CD4-positive, alpha-beta memory T cell (primary cell): ENCODE measurements at regions not wholly inside any gene's neighbourhood (a gene's known extent, or its start where the extent isn't known, plus 50 kb on each side); places are given as distances from the start of the nearest gene placed in this dataset.

Experiments used
- CTCF ChIA-PET: fragments of 350-600 bp; sonication (Branson Sonifier 250); formaldehyde crosslinking; loops from one replicate; lab custom pipeline; 2021; ENCODE audit warnings: inconsistent platforms; ENCODE audit not compliant: partially characterized antibody; lab: Charles Lee
- POLR2A ChIA-PET: fragments of 350-600 bp; sonication (Branson Sonifier 250); formaldehyde crosslinking; loops from one replicate; lab custom pipeline; 2021; ENCODE audit not compliant: partially characterized antibody; lab: Charles Lee
- DNase-seq, 5 donors: peaks; one replicate each; pipeline versions ENCODE4 v3.0.0 to v3.0.0-alpha.2; 2020 to 2022; ENCODE audit warnings: mixed read lengths in 1 of 5
- H3K27ac ChIP-seq: one replicate; pipeline ENCODE4 v1.7.0; 2013; ENCODE audit warnings: low read depth, low read length
- H3K27me3 ChIP-seq: 2 replicates; pipeline ENCODE4 v1.7.0; 2013; ENCODE audit warnings: mild to moderate bottlenecking, low read length, moderate library complexity; ENCODE audit not compliant: insufficient read depth
- H3K36me3 ChIP-seq: 2 replicates; pipeline ENCODE4 v1.7.0; 2013; ENCODE audit warnings: mild to moderate bottlenecking, low read length, moderate library complexity; ENCODE audit not compliant: insufficient read depth
- H3K4me1 ChIP-seq: 2 replicates; pipeline ENCODE4 v1.7.0; 2013; ENCODE audit warnings: mild to moderate bottlenecking, low read length, moderate library complexity; ENCODE audit not compliant: insufficient read depth
- H3K4me3 ChIP-seq, 2 donors: one replicate each; pipeline ENCODE4 v1.7.0; 2013; ENCODE audit warnings: low read length in 2 of 2, mild to moderate bottlenecking in 1 of 2
- H3K9me3 ChIP-seq, 2 donors: one replicate each; pipeline ENCODE4 v1.7.0; 2013; ENCODE audit warnings: low read length in 2 of 2, control low read depth in 1 of 2; ENCODE audit not compliant: control insufficient read depth in 1 of 2
- H3K27ac Mint-ChIP-seq, 7 donors: one replicate each; pipeline ENCODE4 v1.8.0; 2020 to 2021; ENCODE audit warnings: mixed read lengths in 7 of 7, mild to moderate bottlenecking in 6 of 7, inconsistent platforms in 3 of 7, moderate library complexity in 3 of 7
- H3K27me3 Mint-ChIP-seq, 2 donors: one replicate each; pipeline ENCODE4 v1.8.0; 2020 to 2021; ENCODE audit warnings: mixed read lengths in 2 of 2
- H3K36me3 Mint-ChIP-seq, 2 donors: one replicate each; pipeline ENCODE4 v1.8.0; 2020 to 2021; ENCODE audit warnings: mixed read lengths in 2 of 2, inconsistent platforms in 1 of 2, mild to moderate bottlenecking in 1 of 2
- H3K4me1 Mint-ChIP-seq, 4 donors: one replicate each; pipeline ENCODE4 v1.8.0; 2020 to 2021; ENCODE audit warnings: mixed read lengths in 4 of 4, mild to moderate bottlenecking in 1 of 4
- H3K4me3 Mint-ChIP-seq, 8 donors: one replicate each; pipeline ENCODE4 v1.8.0; 2020 to 2021; ENCODE audit warnings: mixed read lengths in 8 of 8, mild to moderate bottlenecking in 7 of 8, moderate library complexity in 6 of 8, inconsistent platforms in 3 of 8
- H3K9me3 Mint-ChIP-seq, 8 donors: one replicate each; pipeline ENCODE4 v1.8.0; 2020 to 2021; ENCODE audit warnings: mixed read lengths in 8 of 8, mild to moderate bottlenecking in 5 of 8, inconsistent platforms in 3 of 8, moderate library complexity in 1 of 8
- intact Hi-C: fragments of 100-400 bp; cut with micrococcal nuclease; formaldehyde crosslinking; loops from one replicate; pipeline ENCODE4 v1.15.1; 2023

GRCh38 chr9:19938990-19939733 lies 150.3 kb upstream of the SLC24A2 start:
- no peaks in the 10 kb centered on the region for H3K9me3 Mint-ChIP-seq
- no peaks in the 10 kb centered on the region for H3K9me3 ChIP-seq
- ChIA-PET POLR2A (no interaction called here), CTCF (interaction anchor here (1.7 kb wide), 1 partner anchor 12 kb away, joined by 5 read pairs; no protein-coding TSS in a partner anchor)
- H3K27ac Mint-ChIP-seq, result peak overlapping the region in 1 of 7 donors; percentile 20
- intact Hi-C loops, result no loop called here
- no peak overlapping the region for H3K27ac ChIP-seq
- H3K36me3 Mint-ChIP-seq, result no peaks in the 10 kb centered on the region
- H3K4me1 ChIP-seq, result no peaks in the 10 kb centered on the region
- H3K27me3 ChIP-seq, result no peaks in the 10 kb centered on the region
- H3K4me3 ChIP-seq, result no peak overlapping the region
- no peak for DNase-seq
- peaks cover 0 to 1% of the 10 kb centered on the region in 2 donors for H3K27me3 Mint-ChIP-seq
- H3K36me3 ChIP-seq, result no peaks in the 10 kb centered on the region
- peaks cover 0 to 6% (median 4%) of the 10 kb centered on the region in 4 donors for H3K4me1 Mint-ChIP-seq
- no peak overlapping the region for H3K4me3 Mint-ChIP-seq

GRCh38 chr9:19937121-19937520 lies 148.3 kb upstream of the SLC24A2 start:
- DNase-seq, result no peak
- POLR2A ChIA-PET, result no interaction called here

GRCh38 chr9:19936598-19936997 lies 147.8 kb upstream of the SLC24A2 start:
- Mint-ChIP-seq H3K36me3 (no peaks in the 10 kb centered on the region), H3K9me3 (no peaks in the 10 kb centered on the region), H3K4me1 (peaks cover 1 to 12% (median 5%) of the 10 kb centered on the region in 4 donors), H3K4me3 (no peak overlapping the region), H3K27ac (no peak overlapping the region), H3K27me3 (peaks cover 3 to 10% of the 10 kb centered on the region in 2 donors)
- Histone ChIP-seq H3K4me3 (no peak overlapping the region), H3K27me3 (no peaks in the 10 kb centered on the region), H3K4me1 (no peaks in the 10 kb centered on the region), H3K27ac (no peak overlapping the region), H3K9me3 (no peaks in the 10 kb centered on the region), H3K36me3 (no peaks in the 10 kb centered on the region)
- intact Hi-C loops, result no loop called here
- ChIA-PET CTCF (interaction anchor here (1.1 to 1.6 kb wide), 2 partner anchors 10 kb away, joined by 3 to 9 read pairs; no protein-coding TSS in a partner anchor), POLR2A (no interaction called here)
- DNase-seq, result no peak

More at GRCh38 chr9:19937121-19937520, 148.3 kb upstream of the SLC24A2 start:
- no peaks in the 10 kb centered on the region for H3K9me3 ChIP-seq
- no peak overlapping the region for H3K4me3 Mint-ChIP-seq
- intact Hi-C loops, result no loop called here
- no peaks in the 10 kb centered on the region for H3K4me1 ChIP-seq
- H3K36me3 Mint-ChIP-seq, result no peaks in the 10 kb centered on the region
- no peaks in the 10 kb centered on the region for H3K27me3 ChIP-seq
- H3K4me1 Mint-ChIP-seq, result peaks cover 1 to 12% (median 5%) of the 10 kb centered on the region in 4 donors
- no peak overlapping the region for H3K4me3 ChIP-seq
- H3K9me3 Mint-ChIP-seq, result no peaks in the 10 kb centered on the region
- no peak overlapping the region for H3K27ac Mint-ChIP-seq
- peaks cover 3 to 10% of the 10 kb centered on the region in 2 donors for H3K27me3 Mint-ChIP-seq
- H3K27ac ChIP-seq, result no peak overlapping the region
- CTCF ChIA-PET, result interaction anchor here (1.1 to 1.6 kb wide), 2 partner anchors 10 to 11 kb away, joined by 3 to 9 read pairs; no protein-coding TSS in a partner anchor
- H3K36me3 ChIP-seq, result no peaks in the 10 kb centered on the region

GRCh38 chr9:19935422-19935821 lies 146.6 kb upstream of the SLC24A2 start:
- no peaks in the 10 kb centered on the region for H3K36me3 ChIP-seq
- Mint-ChIP-seq H3K4me1 (peaks cover 1 to 12% (median 5%) of the 10 kb centered on the region in 4 donors), H3K36me3 (no peaks in the 10 kb centered on the region), H3K27ac (no peak overlapping the region), H3K27me3 (peaks cover 3 to 10% of the 10 kb centered on the region in 2 donors), H3K4me3 (peak overlapping the region in 1 of 8 donors; percentile 35), H3K9me3 (no peaks in the 10 kb centered on the region)
- no peaks in the 10 kb centered on the region for H3K27me3 ChIP-seq
- DNase-seq, result no peak
- intact Hi-C loops, result no loop called here
- H3K9me3 ChIP-seq, result no peaks in the 10 kb centered on the region
- no peak overlapping the region for H3K4me3 ChIP-seq
- ChIA-PET CTCF (interaction anchor here (0.8 kb wide), 1 partner anchor 18 kb away, joined by 3 read pairs; no protein-coding TSS in a partner anchor), POLR2A (no interaction called here)
- no peak overlapping the region for H3K27ac ChIP-seq
- H3K4me1 ChIP-seq, result no peaks in the 10 kb centered on the region

GRCh38 chr9:19934301-19934871 lies 145.5 kb upstream of the SLC24A2 start:
- H3K27ac ChIP-seq, result no peak overlapping the region
- DNase-seq, result no peak
- Mint-ChIP-seq H3K9me3 (no peaks in the 10 kb centered on the region), H3K27me3 (peaks cover 3 to 10% of the 10 kb centered on the region in 2 donors), H3K4me3 (peak overlapping the region; percentile 53 to 77 (median 64)), H3K4me1 (peaks cover 1 to 12% (median 5%) of the 10 kb centered on the region in 4 donors), H3K36me3 (no peaks in the 10 kb centered on the region), H3K27ac (no peak overlapping the region)
- no peaks in the 10 kb centered on the region for H3K36me3 ChIP-seq
- ChIA-PET CTCF (no interaction called here), POLR2A (no interaction called here)
- intact Hi-C loops, result no loop called here
- no peaks in the 10 kb centered on the region for H3K4me1 ChIP-seq
- H3K9me3 ChIP-seq, result no peaks in the 10 kb centered on the region
- H3K4me3 ChIP-seq, result no peak overlapping the region
- H3K27me3 ChIP-seq, result no peaks in the 10 kb centered on the region

- H3K27me3 ChIP-seq, result no peaks in the 10 kb centered on the region
- CTCF ChIA-PET, result interaction anchor here (1.8 kb wide), 1 partner anchor 1010 kb away, joined by 8 read pairs; no protein-coding TSS in a partner anchor
- peaks cover 3 to 13% of the 10 kb centered on the region in 2 donors for H3K27me3 Mint-ChIP-seq
- no peaks in the 10 kb centered on the region for H3K36me3 Mint-ChIP-seq
- DNase-seq, result no peak
- H3K27ac ChIP-seq, result no peak overlapping the region
- no peak overlapping the region for H3K4me3 Mint-ChIP-seq
- H3K4me1 ChIP-seq, result peaks cover 2% of the 10 kb centered on the region
- intact Hi-C loops, result no loop called here
- H3K9me3 ChIP-seq, result no peaks in the 10 kb centered on the region
- H3K36me3 ChIP-seq, result no peaks in the 10 kb centered on the region
- POLR2A ChIA-PET, result no interaction called here
- H3K9me3 Mint-ChIP-seq, result no peaks in the 10 kb centered on the region
- H3K4me1 Mint-ChIP-seq, result peaks cover 1 to 14% (median 6%) of the 10 kb centered on the region in 4 donors
- H3K4me3 ChIP-seq, result no peak overlapping the region
- H3K27ac Mint-ChIP-seq, result no peak overlapping the region
These were observed 142.5 kb upstream of the SLC24A2 start for GRCh38 chr9:19931098-19931890.
